Osteoblast (primary cell): ENCODE measurements at regions not wholly inside any gene's neighbourhood (a gene's known extent, or its start where the extent isn't known, plus 50 kb on each side); places are given as distances from the start of the nearest gene placed in this dataset.

ENCODE experiments used
- DNase-seq: peaks from one replicate; pipeline ENCODE4 v3.0.0; 2011; ENCODE audit warnings: low spot score, mixed read lengths; ENCODE audit not compliant: insufficient read length; ENCODE audit errors: missing footprints
- H2AFZ ChIP-seq: 2 replicates; pipeline ENCODE4 v1.6.0; 2011; ENCODE audit warnings: mild to moderate bottlenecking, low read length
- H3K27ac ChIP-seq: 2 replicates; pipeline ENCODE4 v1.5.1; 2011; ENCODE audit warnings: mild to moderate bottlenecking, low read depth, low read length, moderate library complexity
- H3K27me3 ChIP-seq: 2 replicates; pipeline ENCODE4 v1.6.0; 2012; ENCODE audit warnings: mild to moderate bottlenecking, control low read depth, inconsistent platforms, low read length, moderate library complexity; ENCODE audit not compliant: insufficient read depth
- H3K36me3 ChIP-seq: 2 replicates; pipeline ENCODE4 v1.5.1; 2011; ENCODE audit warnings: mild to moderate bottlenecking, low read length, control low read depth, moderate library complexity; ENCODE audit not compliant: insufficient read depth
- H3K4me1 ChIP-seq: 2 replicates; pipeline ENCODE4 v1.5.1; 2011; ENCODE audit warnings: mild to moderate bottlenecking, low read length, control low read depth, moderate library complexity; ENCODE audit not compliant: insufficient read depth
- H3K4me2 ChIP-seq: 2 replicates; pipeline ENCODE4 v1.6.0; 2011; ENCODE audit warnings: mild to moderate bottlenecking, low read length; ENCODE audit not compliant: insufficient read depth
- H3K4me3 ChIP-seq: fragments of 200-600 bp; sonication (generic); 3 replicates; pipeline ENCODE4 v1.5.1; 2012; ENCODE audit warnings: mild to moderate bottlenecking, low read length, inconsistent platforms; ENCODE audit not compliant: insufficient read depth
- H3K79me2 ChIP-seq: 2 replicates; pipeline ENCODE4 v1.6.0; 2012; ENCODE audit warnings: mild to moderate bottlenecking, low read length, control low read depth, inconsistent platforms; ENCODE audit not compliant: insufficient read depth
- H3K9me3 ChIP-seq: 2 replicates; pipeline ENCODE4 v1.5.1; 2011; ENCODE audit warnings: low read depth, low read length, control low read depth
- H4K20me1 ChIP-seq: 2 replicates; pipeline ENCODE4 v1.6.0; 2012; ENCODE audit warnings: mild to moderate bottlenecking, low read length, control low read depth; ENCODE audit not compliant: insufficient read depth
- TF ChIP-seq, protein P1 (sequence below): IDR thresholded peaks from 2 replicates; pipeline ENCODE4 v1.5.1; 2011; ENCODE audit warnings: mild to moderate bottlenecking, low read depth, low read length, moderate library complexity; ENCODE audit errors: extremely low read depth

DNA sequence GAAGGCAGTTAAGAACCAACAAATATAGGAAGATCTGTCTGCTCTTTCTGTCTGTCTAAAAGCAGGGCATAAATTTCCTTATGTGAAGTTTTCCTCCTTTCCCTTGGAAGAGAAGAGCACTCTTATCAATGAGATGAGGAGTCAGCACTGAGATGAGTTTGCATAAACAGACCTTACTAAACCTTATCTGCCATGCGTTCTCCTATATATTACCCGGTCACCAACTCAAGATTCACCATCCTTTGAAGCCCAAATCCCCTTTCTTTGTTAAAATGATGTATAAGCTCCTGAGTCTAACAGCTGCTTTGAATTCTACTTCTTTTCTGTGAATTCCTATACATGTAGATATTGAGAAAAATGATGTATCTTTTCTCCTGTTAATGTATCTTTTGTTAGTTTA, 65.5 kb upstream of the FHL2 start:
- Histone ChIP-seq H3K4me3 (no peak overlapping the region), H2AFZ (no peak overlapping the region), H3K4me2 (no peak overlapping the region), H3K36me3 (no peaks in the 10 kb centered on the region), H4K20me1 (no peaks in the 10 kb centered on the region), H3K27ac (no peak overlapping the region), H3K4me1 (peaks cover 8% of the 10 kb centered on the region), H3K79me2 (no peaks in the 10 kb centered on the region), H3K27me3 (no peaks in the 10 kb centered on the region), H3K9me3 (no peaks in the 10 kb centered on the region)
- no peak for DNase-seq
- TF ChIP-seq, protein P1, sequence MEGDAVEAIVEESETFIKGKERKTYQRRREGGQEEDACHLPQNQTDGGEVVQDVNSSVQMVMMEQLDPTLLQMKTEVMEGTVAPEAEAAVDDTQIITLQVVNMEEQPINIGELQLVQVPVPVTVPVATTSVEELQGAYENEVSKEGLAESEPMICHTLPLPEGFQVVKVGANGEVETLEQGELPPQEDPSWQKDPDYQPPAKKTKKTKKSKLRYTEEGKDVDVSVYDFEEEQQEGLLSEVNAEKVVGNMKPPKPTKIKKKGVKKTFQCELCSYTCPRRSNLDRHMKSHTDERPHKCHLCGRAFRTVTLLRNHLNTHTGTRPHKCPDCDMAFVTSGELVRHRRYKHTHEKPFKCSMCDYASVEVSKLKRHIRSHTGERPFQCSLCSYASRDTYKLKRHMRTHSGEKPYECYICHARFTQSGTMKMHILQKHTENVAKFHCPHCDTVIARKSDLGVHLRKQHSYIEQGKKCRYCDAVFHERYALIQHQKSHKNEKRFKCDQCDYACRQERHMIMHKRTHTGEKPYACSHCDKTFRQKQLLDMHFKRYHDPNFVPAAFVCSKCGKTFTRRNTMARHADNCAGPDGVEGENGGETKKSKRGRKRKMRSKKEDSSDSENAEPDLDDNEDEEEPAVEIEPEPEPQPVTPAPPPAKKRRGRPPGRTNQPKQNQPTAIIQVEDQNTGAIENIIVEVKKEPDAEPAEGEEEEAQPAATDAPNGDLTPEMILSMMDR: no peak

DNA sequence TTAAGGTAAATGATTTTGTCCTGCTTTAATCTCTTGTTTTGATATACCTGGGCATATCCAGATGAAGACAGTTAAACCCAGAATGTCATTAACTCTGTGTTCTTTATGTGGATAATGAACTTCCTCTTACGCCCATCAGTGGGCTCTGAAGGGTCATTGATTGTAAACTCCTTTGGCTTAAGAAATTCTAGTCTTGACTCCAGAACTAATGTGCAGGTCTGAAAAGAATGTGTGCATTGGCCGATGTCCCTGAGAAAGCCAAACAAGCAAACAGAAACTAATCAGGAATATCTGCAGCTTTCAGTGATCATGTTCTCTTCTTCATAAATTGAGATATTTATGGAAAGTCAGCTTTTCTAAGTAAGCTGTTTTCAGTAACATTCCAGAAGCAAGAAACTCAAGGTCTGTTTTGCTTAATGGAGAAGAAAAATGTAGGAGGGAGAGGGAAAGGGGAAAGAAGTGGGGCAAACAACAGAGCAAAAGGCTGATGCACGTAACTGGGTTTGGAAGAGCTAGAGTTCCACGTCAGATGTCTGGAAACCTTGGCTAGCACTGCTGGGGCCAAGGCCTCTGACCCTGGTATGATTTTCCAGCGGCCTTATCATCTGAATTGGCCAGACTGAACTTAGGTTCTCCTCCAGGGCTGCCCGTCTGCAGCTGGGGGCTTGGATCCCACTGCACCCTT, 61.3 kb upstream of the FHL2 start:
- no peak for DNase-seq
- H3K4me3 ChIP-seq: no peak overlapping the region
- H3K4me2 ChIP-seq: no peak overlapping the region

DNA sequence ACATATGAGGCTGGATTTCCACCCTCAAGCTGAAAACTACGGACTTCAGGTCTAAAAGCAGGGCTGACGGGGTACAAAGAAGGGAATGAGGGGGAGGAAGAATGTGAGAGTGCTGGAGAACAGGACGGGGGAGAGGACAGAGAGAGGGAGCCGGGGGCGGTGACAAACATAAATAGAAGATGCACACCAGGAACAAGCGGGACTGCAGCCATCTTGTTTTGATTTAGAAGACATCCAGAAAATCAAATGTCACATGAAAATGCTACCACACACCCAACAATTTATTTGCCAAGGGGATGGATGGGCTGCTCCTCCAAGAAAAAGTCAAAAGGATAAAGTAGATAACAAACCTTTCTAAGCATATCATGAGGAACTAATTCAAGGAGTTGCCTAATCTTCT, 59.2 kb upstream of the FHL2 start:
- no peaks in the 10 kb centered on the region for H3K27me3 ChIP-seq
- TF ChIP-seq, protein P1: no peak
- DNase-seq: no peak
- H3K4me3 ChIP-seq: no peak overlapping the region
- H3K4me1 ChIP-seq: peaks cover 30% of the 10 kb centered on the region
- H2AFZ ChIP-seq: no peak overlapping the region
- H3K27ac ChIP-seq: no peak overlapping the region
- no peak overlapping the region for H3K4me2 ChIP-seq
- no peaks in the 10 kb centered on the region for H3K9me3 ChIP-seq
- H3K36me3 ChIP-seq: no peaks in the 10 kb centered on the region
- H4K20me1 ChIP-seq: no peaks in the 10 kb centered on the region
- H3K79me2 ChIP-seq: no peaks in the 10 kb centered on the region

More for the DNA sequence above, 61.3 kb upstream of the FHL2 start:
- Histone ChIP-seq H3K27me3 (no peaks in the 10 kb centered on the region), H3K36me3 (no peaks in the 10 kb centered on the region), H2AFZ (peak overlapping the region; percentile 26), H3K4me1 (peaks cover 13% of the 10 kb centered on the region), H3K9me3 (no peaks in the 10 kb centered on the region), H4K20me1 (no peaks in the 10 kb centered on the region), H3K27ac (no peak overlapping the region), H3K79me2 (no peaks in the 10 kb centered on the region)
- TF ChIP-seq, protein P1: no peak

DNA sequence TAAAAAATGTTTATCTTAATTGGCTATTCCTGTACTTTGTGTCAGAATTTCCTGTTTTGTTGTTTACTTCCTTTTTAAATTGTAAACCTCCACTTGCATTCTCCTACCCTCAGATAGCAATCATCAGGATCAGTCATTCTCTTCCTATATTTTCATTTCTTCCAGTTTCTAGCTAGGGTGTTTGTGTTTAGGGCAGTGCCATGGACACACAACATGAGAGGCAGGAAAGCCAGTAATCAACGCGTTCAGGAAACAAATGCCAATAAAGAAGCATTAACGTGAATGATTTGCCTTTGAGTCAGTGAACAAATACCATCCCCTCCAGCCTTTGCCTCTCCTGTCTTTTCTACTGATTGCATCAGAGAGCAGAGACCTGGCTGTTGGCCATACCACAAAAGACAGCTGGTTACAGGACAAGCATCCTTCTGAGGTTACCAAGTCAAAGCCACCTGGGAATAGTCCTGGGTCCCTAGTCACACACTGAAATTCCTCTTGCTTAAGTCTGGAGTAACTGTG, 56.7 kb upstream of the FHL2 start:
- no peaks in the 10 kb centered on the region for H3K79me2 ChIP-seq
- peak overlapping the region; percentile 46 for H3K4me2 ChIP-seq
- no peak overlapping the region for H2AFZ ChIP-seq
- H3K36me3 ChIP-seq: no peaks in the 10 kb centered on the region
- peak; percentile 90 for DNase-seq
- peak overlapping the region; percentile 99 for H3K27ac ChIP-seq
- H3K9me3 ChIP-seq: no peaks in the 10 kb centered on the region
- H3K27me3 ChIP-seq: no peaks in the 10 kb centered on the region
- TF ChIP-seq, protein P1: no peak
- no peaks in the 10 kb centered on the region for H4K20me1 ChIP-seq
- H3K4me3 ChIP-seq: no peak overlapping the region
- peaks cover 30% of the 10 kb centered on the region for H3K4me1 ChIP-seq
